IPS DF 4.7 (cell line): ENCODE measurements at regions not wholly inside any gene's neighbourhood (a gene's known extent, or its start where the extent isn't known, plus 50 kb on each side); places are given as distances from the start of the nearest gene placed in this dataset.
"Not testable (repeated sequence)": the region's sequence is repeated elsewhere in the genome, so short reads cannot be mapped to it uniquely, and the experiment has no call there.

Source experiments
- DNase-seq: peaks from one replicate; pipeline ENCODE4 v3.0.0-alpha.2; 2013; ENCODE audit warnings: low spot score; ENCODE audit errors: extremely low read depth

DNA sequence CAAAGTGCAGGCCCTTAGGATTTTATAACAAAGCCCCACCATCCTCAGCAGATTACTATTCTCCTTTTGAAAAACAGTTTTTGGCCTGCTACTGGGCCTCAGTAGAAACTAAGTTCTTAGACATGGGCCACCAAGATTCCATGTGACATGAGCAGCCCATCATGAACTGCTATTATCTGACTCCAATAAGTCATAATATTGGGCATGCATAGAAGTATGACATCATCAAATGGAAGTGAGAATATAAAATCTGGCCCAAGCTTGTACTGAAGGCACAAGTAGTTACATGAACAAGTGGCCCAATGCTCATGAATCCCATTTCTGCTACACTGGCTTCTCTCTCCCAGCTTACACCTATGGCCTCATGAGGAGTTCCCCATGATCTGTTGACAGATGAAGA lies 404.8 kb downstream of the EPHA5 start:
- DNase-seq, result no peak

DNA sequence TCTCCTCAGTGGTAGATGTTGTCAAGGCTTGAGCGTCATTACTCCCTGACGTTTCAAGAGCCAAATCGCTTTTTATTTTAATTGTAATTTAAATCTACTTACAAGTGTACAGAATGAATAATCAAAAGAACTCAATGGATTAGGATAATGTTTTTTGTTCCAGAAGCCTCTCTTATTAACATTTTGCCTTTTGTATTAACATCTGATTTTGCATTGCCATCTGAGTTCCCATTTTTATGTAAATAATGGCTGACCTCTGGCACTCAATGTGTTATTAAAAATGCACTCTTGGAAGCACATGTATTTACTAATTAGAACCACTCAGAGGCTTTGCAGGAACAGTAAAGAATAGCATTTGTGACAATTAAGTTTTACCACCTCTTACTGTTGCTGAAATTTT lies 411.0 kb downstream of the EPHA5 start:
- no peak for DNase-seq

DNA sequence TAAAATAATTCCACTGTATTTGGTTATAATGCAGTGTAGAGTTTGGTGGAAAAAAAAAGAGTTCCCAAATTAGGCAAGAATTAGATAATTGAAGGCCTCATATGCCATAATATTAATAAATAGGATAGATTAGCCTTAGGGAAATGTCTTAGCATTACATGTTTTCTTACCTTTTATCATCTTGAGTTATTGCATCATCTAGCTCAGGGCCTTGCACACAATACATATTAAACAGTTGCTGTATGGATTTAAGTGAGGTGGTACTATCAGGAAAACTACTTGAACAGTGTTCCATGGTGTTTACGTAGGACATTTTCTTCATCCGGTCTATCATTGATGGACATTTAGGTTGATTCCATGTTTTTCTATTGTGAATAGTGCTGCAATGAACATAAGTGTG lies 419.4 kb downstream of the EPHA5 start:
- no peak for DNase-seq

DNA sequence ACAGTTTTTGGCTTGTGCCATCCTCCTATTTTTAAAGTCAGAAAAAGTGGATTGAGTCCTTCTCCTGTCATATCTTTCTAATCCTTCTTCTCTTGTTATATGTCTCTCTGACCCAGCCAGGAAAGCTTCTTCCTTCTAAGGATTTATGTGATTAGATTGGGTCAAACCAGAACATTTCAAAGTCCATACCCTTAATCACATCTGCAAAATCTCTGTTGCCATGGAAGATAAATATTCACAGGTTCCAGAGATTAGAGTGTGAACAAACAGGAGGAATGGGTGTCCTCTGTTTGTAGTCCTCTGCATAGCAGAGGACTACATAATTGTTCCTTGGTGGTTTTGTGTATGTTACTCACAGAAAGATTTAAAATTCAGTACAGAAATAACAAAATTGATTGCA lies 421.2 kb downstream of the EPHA5 start:
- DNase-seq, result no peak

DNA sequence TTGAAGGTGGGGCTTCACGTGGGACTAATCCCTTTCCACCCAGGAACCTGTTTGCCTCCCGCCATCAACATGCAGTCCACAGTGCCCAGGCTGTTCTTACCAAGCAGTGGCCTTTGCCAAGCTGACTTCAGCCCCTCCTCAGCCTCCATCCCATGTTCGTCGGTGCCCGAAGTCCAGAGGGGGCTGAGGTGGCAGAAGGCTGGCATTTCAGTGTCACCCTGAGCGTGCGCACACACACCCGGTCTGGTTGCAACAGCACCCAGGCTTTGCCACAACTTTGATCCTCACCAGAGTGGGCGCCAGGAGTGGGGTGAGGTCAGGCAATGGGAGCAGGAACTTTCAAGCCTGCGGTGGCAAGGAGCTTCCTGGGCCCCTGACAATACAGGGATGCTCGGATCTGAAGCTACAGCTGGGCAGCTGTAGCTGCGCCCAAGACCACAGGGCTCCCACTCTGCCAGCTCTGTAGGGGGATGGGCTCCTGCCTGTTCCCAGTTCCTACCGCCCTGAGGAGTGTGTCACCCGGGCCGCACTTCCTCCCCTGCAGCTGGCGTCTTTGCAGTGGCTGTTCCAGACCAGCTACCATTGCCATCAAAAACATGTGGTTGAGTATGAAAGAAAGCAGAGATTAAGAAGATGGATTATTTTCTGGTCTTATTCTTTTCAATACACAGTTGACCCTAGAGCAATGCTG lies 428.0 kb downstream of the EPHA5 start:
- DNase-seq, result no peak

DNA sequence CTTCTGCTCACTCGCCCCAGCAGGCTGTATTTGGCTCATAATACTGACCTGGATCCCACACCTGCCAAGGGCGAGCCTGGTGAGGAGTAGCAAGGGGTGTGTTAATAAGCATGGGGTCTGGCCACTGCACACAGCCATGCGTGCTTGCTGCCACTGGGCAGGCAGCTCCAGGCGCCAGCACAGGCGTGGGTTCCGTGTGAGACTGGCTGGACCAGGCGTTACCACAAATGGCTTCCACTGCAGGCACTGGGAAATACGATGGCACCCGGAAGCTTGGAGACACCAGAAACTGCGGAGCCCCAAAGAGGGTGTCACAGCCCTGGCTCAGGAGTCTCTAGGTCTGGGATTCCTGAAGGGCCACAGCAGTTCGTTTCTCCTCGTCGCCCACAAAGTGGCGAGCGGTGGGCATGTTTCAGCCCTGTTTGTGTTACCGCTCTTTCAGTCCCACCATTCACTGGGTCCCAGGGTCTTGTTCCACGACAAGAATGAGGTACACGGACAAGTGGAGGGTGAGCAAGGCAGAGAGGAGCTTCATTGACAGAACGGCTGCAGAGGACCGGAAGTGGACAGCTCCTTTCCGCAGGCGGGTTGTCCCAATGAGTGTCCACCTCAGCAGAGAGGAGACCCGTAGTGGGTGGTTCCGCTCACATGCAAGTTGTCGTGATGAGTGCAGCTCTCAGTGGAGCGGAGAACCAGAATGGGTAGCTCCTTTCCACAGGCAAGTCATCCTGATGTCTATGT lies 428.9 kb downstream of the EPHA5 start:
- DNase-seq, result no peak

DNA sequence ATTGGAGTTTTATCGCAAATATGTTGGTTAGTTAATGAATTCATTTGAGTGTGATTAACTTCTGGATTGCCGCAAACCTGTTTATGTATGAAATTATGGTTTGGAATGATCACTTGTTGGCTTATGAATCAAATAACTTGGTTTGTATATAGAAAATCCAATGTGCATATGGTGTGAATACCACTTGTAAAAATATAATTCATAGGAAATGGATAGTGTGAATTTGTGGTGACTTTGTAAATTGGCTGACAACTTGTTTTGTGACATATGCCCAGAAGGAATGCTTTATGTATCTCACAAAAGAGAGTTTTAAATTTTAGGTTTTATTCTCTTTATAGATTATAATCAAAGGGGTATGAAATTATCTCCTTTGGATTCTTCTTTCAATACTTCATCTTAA lies 436.2 kb downstream of the EPHA5 start:
- DNase-seq, result no peak

DNA sequence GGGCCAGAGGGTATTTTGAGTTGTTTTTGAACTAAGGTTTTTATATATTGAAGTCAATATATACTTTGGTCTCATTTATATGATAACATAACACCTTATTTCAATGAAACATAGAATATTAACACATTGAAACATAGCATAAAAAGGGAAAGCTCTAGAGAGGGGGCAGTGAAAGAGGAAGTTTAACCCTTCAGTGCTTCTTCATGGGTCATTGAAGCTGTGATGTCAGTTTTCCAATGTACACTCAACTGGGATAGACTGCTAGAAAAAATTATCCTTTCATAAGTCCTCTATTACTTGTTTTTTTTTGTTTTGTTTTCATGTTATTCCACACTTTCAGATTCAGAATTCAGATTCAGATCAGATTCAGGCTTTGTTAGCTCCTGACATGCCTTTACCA lies 442.7 kb downstream of the EPHA5 start:
- DNase-seq, result no peak

DNA sequence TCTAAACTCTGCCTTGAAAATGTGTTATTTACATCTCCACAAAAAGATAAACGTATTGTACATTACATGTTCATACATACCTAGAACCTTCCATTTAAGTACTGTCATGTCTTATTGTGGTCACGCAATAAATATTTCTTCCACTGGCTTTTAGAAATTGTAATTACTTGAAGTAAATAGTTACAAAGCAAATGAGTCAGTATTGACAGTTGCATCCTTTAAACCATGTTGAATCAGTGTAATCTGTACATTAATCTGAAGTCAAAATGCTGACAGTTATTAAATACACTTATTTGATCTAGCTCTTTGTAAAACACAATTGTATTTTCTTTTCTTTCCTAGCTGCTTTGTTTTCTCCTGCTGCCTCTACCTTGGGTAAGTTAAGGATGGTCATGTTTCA lies 446.7 kb downstream of the EPHA5 start:
- no peak for DNase-seq

DNA sequence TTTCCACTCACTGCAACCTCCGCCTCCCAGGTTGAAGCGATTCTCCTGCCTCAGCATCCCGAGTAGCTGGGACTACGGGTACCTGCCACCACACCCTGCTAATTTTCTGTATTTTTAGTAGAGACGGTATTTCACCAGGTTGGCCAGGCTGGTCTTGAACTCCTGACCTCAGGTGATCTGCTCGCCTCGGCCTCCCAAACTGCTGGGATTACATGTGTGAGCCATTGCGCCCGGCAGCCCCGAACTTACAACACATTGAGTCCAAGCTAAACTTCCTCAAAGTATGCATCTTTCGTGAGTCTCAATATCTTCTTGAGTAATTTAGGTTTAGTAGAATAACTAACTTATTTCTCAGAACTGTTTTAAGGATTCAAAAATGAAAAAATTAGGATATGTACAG lies 447.2 kb downstream of the EPHA5 start:
- not testable (repeated sequence) for DNase-seq

DNA sequence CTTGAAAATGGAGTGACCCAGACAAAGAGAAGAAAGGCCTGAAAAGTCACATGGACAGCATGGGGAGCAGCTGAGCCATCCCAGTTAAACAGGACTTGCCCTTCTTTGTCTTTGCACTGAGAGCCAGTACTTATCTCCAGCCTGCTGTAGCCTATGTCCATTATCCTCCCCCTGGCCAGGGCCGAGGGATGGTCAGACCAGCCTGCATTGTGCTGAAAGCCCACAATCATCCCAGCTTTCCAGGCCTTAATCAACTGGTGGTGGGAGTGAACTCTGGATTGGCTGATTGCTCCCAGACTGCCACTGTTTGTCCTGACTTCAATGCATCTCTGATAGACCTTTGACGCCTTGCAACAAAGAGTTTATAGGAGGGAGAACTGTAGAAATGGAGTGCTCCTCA lies 453.1 kb downstream of the EPHA5 start:
- no peak for DNase-seq

DNA sequence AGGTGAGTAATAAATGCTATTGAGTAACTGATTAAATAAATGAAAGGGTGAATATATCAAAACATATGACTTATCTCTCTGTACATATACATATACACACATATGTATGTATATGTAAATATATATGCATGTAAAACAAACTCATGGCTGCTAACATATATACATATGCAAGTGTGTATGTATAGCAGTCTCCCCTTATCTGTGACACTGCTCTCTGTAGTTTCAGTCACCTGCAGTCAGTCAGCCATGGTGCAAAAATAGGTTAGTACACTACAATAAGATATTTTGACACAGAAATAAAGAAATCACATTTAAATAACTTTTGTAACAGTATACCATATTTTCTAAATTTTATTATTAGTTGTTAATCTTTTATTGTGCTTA lies 467.4 kb downstream of the EPHA5 start:
- no peak for DNase-seq

DNA sequence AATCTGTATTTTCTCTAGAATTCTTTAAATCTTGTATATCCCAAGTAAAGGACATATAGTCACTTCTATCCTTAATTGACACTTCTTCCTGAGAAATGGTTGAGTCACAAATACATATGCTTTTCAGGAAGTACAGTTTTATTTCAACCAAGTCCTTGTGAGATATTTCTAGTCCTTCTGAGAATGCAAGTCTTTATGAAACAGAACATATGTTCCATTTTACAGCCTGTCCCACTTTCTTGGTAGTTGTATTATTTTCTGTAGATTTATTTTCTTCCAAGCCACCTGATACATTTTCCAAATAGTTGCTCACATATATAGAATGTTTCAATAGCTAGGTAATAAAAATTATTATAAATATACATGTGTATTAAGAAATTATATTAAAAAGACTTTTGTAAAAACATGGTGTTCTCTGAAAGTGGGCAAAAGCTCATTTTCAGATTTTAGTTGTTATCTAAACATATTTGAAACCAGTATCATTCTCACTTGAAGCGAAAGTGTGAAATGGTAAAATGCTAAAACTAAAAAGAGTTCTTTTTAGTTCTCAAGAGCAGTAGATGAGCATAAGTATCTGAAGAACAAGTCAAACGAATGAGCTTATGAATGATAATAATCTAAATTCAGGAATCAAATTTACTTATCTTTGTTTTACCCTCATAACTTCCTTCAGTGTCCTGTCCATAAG lies 468.0 kb downstream of the EPHA5 start:
- DNase-seq, result no peak

DNA sequence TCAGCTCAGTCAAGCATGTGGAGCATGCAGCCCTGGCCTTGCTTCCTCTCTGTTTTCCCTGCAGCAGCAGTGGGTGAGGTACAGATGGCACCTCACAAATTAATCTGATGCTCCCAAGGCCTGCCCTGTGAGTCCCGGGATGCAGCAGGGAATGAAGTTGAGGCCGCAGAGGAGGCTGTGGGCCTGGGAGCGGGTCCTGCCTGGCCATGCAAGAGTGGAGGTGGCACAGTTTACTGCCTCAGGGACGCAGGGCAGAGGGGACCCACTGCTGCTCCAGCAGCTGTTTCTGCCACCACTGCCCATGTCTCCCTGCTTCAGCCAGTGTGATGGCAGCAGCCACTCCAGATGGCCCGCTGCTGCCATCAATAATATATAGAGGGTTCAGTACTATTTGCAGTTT lies 474.6 kb downstream of the EPHA5 start:
- DNase-seq, result no peak

DNA sequence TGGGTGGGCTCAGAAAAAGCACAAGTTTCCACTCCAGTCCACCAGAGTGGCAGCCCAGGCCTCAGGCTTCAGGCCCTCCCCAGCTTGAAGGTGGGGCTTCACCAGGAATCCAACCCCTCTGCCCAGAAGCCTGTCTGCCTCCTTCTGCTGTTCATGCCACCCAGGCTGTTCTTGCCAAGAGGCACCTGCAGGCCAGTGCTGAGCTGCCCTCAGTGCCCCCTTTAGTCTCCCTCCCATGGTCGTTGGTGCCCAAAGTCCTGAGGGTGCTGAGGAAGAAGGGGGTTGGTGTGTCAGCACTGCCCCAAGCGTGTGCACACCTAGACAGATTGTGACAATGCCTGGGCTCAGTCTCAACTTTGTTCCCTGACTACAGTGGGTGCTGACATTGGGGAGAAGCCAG lies 475.3 kb downstream of the EPHA5 start:
- DNase-seq, result no peak

DNA sequence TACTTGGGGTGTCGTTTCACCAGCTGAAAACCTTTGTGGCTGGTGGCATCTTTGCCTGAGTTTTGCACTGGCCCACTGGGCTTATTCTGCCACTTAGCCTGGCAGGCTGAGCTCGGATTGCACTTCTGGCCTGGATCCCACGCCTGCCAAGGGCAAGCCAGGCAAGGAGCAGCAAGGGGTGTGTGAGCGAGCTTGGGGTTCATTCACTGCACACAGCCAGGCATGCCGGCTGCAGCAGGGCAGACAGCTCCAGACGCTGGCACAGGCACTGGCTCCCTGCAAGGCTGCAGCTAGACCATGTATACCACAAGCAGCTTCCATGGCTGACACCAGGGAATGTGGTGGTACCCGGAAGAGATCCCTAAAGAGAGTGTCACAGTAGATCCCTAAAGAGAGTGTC lies 476.3 kb downstream of the EPHA5 start:
- no peak for DNase-seq

DNA sequence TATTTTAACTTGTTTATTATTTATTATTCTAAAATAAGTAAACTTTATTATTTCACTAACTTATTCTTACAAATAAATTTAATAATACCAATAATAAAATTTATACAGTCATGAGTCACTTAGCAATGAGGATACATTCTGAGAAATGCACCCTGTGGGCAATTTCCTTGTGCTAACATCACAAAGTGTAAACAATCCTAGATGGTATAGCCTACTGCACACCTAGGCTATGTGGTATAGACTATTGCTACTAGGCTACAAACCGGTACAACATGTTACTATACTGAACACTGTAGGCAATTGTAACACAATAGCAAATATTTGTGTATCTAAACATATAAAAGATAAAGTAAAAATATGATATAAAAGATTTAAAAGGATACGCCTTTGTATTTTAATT lies 479.5 kb downstream of the EPHA5 start:
- no peak for DNase-seq

DNA sequence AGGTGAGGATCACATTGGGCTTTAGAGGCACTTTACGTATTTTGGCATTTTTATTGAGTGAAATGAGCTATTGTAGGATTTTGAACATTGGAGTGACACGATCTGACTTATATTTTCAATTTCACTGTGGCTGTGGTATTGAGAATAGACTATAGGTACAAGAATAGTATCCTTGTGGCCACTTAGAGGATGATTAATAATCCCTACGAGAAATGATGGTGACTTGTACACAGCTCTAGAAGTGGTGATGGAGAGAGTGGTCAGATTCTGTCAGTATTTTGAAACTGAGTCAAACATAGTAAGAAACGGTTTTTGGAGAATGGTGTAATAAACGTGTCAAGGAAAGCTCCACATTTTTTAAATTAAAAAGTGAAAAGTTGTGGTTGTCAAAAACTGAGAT lies 494.7 kb downstream of the EPHA5 start:
- DNase-seq, result no peak

DNA sequence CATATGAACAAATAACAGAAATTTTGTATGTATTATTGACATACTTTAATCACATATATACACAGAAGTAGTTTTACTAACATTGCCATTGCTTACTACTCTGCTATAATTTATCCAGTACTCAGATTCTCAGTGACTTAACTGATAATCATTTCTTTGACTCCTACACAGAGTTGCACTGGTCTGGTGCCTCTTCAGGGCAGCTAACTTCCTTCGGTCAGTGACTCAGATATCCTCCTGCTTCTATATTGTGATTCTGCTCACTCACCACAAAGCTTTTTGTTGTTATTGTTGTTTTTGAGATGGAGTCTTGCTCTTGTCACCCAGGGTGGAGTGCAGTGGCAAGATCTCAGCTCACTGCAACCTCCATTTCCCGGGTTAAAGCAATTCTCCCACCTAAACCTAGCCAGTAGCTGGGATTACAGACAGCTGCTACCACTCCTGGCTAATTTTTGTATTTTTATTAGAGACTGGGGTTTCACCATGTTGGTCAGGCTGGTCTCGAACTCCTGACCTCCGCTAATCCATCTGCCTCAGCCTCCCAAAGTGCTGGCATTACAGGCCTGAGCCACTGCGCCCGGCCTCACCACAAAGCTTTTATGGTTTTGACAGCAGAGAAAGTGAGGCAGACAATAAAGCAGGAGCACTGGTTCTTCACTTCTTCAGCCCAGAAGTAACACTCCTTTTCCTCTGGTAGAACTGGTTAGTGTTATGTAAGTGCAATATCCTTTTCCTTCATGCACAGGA lies 499.3 kb downstream of the EPHA5 start:
- no peak for DNase-seq

DNA sequence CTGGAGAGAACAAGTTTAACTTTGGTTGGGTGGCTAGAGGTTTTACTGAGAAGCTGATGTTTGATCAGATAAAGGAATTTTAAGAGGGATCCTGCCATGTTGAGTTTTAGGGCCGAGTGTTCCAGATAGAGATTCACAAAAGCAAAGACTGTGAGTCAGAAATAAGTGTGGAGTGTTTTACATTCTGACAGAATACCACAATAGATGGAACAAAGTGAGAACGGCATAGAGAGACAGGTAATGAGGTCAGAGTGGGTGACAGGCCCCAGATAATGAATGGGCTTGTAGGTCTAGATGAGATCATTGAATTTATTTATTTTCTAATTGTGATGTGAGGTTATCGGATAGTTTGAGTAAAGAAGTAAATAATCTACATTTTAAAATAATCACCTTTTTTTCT lies 502.6 kb downstream of the EPHA5 start:
- DNase-seq, result no peak

DNA sequence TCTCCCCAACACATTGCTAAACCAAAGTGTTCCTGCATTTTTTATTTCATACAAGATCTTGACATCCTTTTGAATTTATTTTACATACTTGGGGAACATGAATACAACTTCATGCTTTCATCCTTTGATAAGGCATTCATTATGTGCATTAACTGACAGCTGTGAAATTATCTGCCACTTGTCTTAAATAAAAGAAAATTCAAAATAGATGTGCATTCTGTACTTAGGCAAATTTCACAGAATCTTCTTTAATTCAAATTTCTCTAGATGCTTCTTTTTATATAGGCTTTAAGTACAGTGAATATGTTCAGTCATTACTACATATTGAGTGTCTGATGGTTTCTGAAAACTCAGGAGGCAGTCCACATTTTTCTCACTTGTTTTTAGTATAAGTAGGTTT lies 518.1 kb downstream of the EPHA5 start:
- no peak for DNase-seq

DNA sequence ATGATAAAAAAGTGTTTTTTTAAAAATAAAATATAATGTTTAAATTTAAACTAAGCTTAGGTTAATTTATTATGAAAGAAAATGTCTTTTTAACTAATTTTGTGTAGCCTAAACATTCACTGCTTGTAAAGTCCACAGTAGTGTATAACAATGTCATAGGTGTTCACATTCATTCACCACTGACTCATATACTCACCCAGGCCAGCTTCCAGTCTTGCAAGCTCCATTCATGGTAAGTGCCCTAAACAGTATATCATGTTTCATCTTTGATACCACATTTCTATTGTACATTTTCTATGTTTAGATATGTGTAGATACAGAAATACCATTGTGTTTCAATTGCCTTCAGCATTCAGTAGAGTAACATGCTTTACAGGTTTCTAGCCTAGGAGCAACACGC lies 530.3 kb downstream of the EPHA5 start:
- no peak for DNase-seq
